DMS114 treated with DMSO at 0.1 percent for 48 hours (cell line): ENCODE measurements at regions not wholly inside any gene's neighbourhood (a gene's known extent, or its start where the extent isn't known, plus 50 kb on each side); places are given as distances from the start of the nearest gene placed in this dataset.
"Not testable (repeated sequence)": the region's sequence is repeated elsewhere in the genome, so short reads cannot be mapped to it uniquely, and the experiment has no call there.

ENCODE experiments used
- DNase-seq: peaks from one replicate; lab custom pipeline; 2025; ENCODE audit not compliant: unreplicated experiment; lab: John Stamatoyannopoulos, UW

- DNase-seq = no peak
Measured at GRCh38 chr1:173257805-173258204, 50.7 kb upstream of the TNFSF4 start.

GRCh38 chr1:173258479-173259264, 51.5 kb upstream of the TNFSF4 start:
- no peak for DNase-seq

- DNase-seq = not testable (repeated sequence)
Measured at GRCh38 chr1:173260329-173260728, 53.2 kb upstream of the TNFSF4 start.

- DNase-seq = no peak
Measured at GRCh38 chr1:173266841-173267240, 59.7 kb upstream of the TNFSF4 start.

GRCh38 chr1:173267453-173267945, 60.4 kb upstream of the TNFSF4 start:
- DNase-seq = no peak

- DNase-seq = no peak
Measured at GRCh38 chr1:173268261-173268660, 61.1 kb upstream of the TNFSF4 start.

GRCh38 chr1:173268786-173269277, 61.7 kb upstream of the TNFSF4 start:
- DNase-seq = no peak

GRCh38 chr1:173269490-173270230, 62.5 kb upstream of the TNFSF4 start:
- DNase-seq = no peak

GRCh38 chr1:173270243-173270642, 63.1 kb upstream of the TNFSF4 start:
- no peak for DNase-seq

- not testable (repeated sequence) for DNase-seq
Measured at GRCh38 chr1:173271021-173271420, 63.9 kb upstream of the TNFSF4 start.

- DNase-seq = no peak
Measured at GRCh38 chr1:173275496-173275895, 68.4 kb upstream of the TNFSF4 start.

GRCh38 chr1:173276922-173277800, 70.0 kb upstream of the TNFSF4 start:
- no peak for DNase-seq

- DNase-seq = no peak
Measured at GRCh38 chr1:173280899-173281660, 73.9 kb upstream of the TNFSF4 start.

- no peak for DNase-seq
Measured at GRCh38 chr1:173285048-173285447, 77.9 kb upstream of the TNFSF4 start.

- DNase-seq = no peak
Measured at GRCh38 chr1:173287785-173288184, 80.7 kb upstream of the TNFSF4 start.

- no peak for DNase-seq
Measured at GRCh38 chr1:173293756-173294155, 86.6 kb upstream of the TNFSF4 start.

- no peak for DNase-seq
Measured at GRCh38 chr1:173294843-173295242, 87.7 kb upstream of the TNFSF4 start.

GRCh38 chr1:173295391-173295790, 88.3 kb upstream of the TNFSF4 start:
- DNase-seq = no peak

GRCh38 chr1:173295995-173296394, 88.9 kb upstream of the TNFSF4 start:
- no peak for DNase-seq

- DNase-seq = no peak
Measured at GRCh38 chr1:173297798-173298391, 90.8 kb upstream of the TNFSF4 start.
